ENCODE measurements at regions not wholly inside any gene's neighbourhood (a gene's known extent, or its start where the extent isn't known, plus 50 kb on each side); places are given as distances from the start of the nearest gene placed in this dataset.

- peaks cover 6% of the 10 kb centered on the region for H3K9me3 Mint-ChIP-seq
- Histone ChIP-seq H3F3A (replicated peaks; ENCODE audit: low read depth) (no peaks in the 10 kb centered on the region), H4K20me1 (replicated peaks; ENCODE audit: insufficient read depth) (no peaks in the 10 kb centered on the region), H3K79me2 (replicated peaks; ENCODE audit: insufficient read depth) (no peaks in the 10 kb centered on the region), H3K4me3 (no peak overlapping the region), H3K9me2 (ENCODE audit: insufficient read depth) (no peaks in the 10 kb centered on the region), H3K4me1 (ENCODE audit: insufficient read depth) (peaks cover 6% of the 10 kb centered on the region; the same call in 1 of the 2 replicates), H2AFZ (no peak overlapping the region), H3K27me3 (ENCODE audit: insufficient read depth) (no peaks in the 10 kb centered on the region), H3K4me2 (no peak overlapping the region), H3K27ac (ENCODE audit: low read depth) (no peak overlapping the region), H3K36me3 (ENCODE audit: insufficient read depth) (no peaks in the 10 kb centered on the region)
- H3K4me1 Mint-ChIP-seq: peaks cover 20% of the 10 kb centered on the region
- H3K27ac Mint-ChIP-seq: no peak overlapping the region
- no peak for ATAC-seq
- peaks cover 6% of the 10 kb centered on the region for H3K27me3 Mint-ChIP-seq (ENCODE audit: insufficient read depth, low read depth, poor library complexity)
- H3K36me3 Mint-ChIP-seq (ENCODE audit: low read depth): peaks cover 12% of the 10 kb centered on the region
- no peak overlapping the region for H3K4me3 Mint-ChIP-seq
- DNase-seq (ENCODE audit: low spot score): no peak
- TF ChIP-seq POLR2AphosphoS5 (IDR thresholded peaks at IDR 0.05; ENCODE audit: low read depth) (no peak), JUNB (IDR thresholded peaks at IDR 0.05; ENCODE audit: unreplicated experiment) (no peak), NANOG (IDR thresholded peaks at IDR 0.05; ENCODE audit: borderline replicate concordance) (no peak), ZNF331 (CRISPR knock-in tag; IDR thresholded peaks at IDR 0.05; ENCODE audit: low read depth) (no peak), ETS1 (IDR thresholded peaks at IDR 0.05) (no peak), ZNF462 (CRISPR knock-in tag; IDR thresholded peaks at IDR 0.05) (no peak), STAT1 (IDR thresholded peaks at IDR 0.05; ENCODE audit: unreplicated experiment) (no peak), CTCF (conservative IDR thresholded peaks at IDR 0.05; ENCODE audit: low read depth in 2 of 2) (no peak), EZH2 (IDR thresholded peaks at IDR 0.05; ENCODE audit: low read depth, unreplicated experiment) (no peak), ZNF114 (CRISPR knock-in tag; IDR thresholded peaks at IDR 0.05) (no peak), CREB1 (CRISPR knock-in tag; IDR thresholded peaks at IDR 0.05; ENCODE audit: low read depth) (no peak), EZH2phosphoT487 (IDR thresholded peaks at IDR 0.05; ENCODE audit: unreplicated experiment) (no peak)
Observed at GRCh38 chr6:14713966-14714631, 531.8 kb upstream of the JARID2 start.
